ENCODE measurements at regions not wholly inside any gene's neighbourhood (a gene's known extent, or its start where the extent isn't known, plus 50 kb on each side); places are given as distances from the start of the nearest gene placed in this dataset.
"Not testable (repeated sequence)": the region's sequence is repeated elsewhere in the genome, so short reads cannot be mapped to it uniquely, and the experiment has no call there.

GRCh38 chr2:12010059-12010458, 263.6 kb downstream of the LPIN1 start:
- H3K27me3 ChIP-seq (ENCODE audit: insufficient read depth, low read length), result no peaks in the 10 kb centered on the region
- no peaks in the 10 kb centered on the region for H3K36me3 ChIP-seq (ENCODE audit: insufficient read depth, low read length)
- H3K4me1 ChIP-seq (ENCODE audit: insufficient read depth, low read length), result peaks cover 21% of the 10 kb centered on the region
- no peaks in the 10 kb centered on the region for H3K9me3 ChIP-seq (ENCODE audit: low read length)
- no peak overlapping the region for H3K4me3 ChIP-seq (ENCODE audit: low read length)
- H2AFZ ChIP-seq (ENCODE audit: low read depth, low read length), result no peak overlapping the region

- Histone ChIP-seq H3K9me3 (ENCODE audit: low read length) (no peaks in the 10 kb centered on the region), H2AFZ (ENCODE audit: low read depth, low read length) (no peak overlapping the region), H3K27me3 (ENCODE audit: insufficient read depth, low read length) (no peaks in the 10 kb centered on the region), H3K36me3 (ENCODE audit: insufficient read depth, low read length) (no peaks in the 10 kb centered on the region), H3K4me3 (ENCODE audit: low read length) (no peak overlapping the region), H3K4me1 (ENCODE audit: insufficient read depth, low read length) (peaks cover 21% of the 10 kb centered on the region)
These were observed 264.3 kb downstream of the LPIN1 start for GRCh38 chr2:12010779-12011178.

- no peak overlapping the region for H3K4me3 ChIP-seq (ENCODE audit: low read length)
- H3K9me3 ChIP-seq (ENCODE audit: low read length), result no peaks in the 10 kb centered on the region
- H2AFZ ChIP-seq (ENCODE audit: low read depth, low read length), result no peak overlapping the region
- no peaks in the 10 kb centered on the region for H3K4me1 ChIP-seq (ENCODE audit: insufficient read depth, low read length)
- no peaks in the 10 kb centered on the region for H3K36me3 ChIP-seq (ENCODE audit: insufficient read depth, low read length)
- H3K27me3 ChIP-seq (ENCODE audit: insufficient read depth, low read length), result no peaks in the 10 kb centered on the region
These were observed 267.9 kb downstream of the LPIN1 start for GRCh38 chr2:12014088-12014960.

- Histone ChIP-seq H3K4me3 (ENCODE audit: low read length) (no peak overlapping the region), H3K27me3 (ENCODE audit: insufficient read depth, low read length) (no peaks in the 10 kb centered on the region), H3K9me3 (ENCODE audit: low read length) (peaks cover 12% of the 10 kb centered on the region), H3K36me3 (ENCODE audit: insufficient read depth, low read length) (no peaks in the 10 kb centered on the region), H2AFZ (ENCODE audit: low read depth, low read length) (no peak overlapping the region), H3K4me1 (ENCODE audit: insufficient read depth, low read length) (no peaks in the 10 kb centered on the region)
These were observed 271.2 kb downstream of the LPIN1 start for GRCh38 chr2:12017499-12018157.

- not testable (repeated sequence) for H3K27me3 ChIP-seq (ENCODE audit: insufficient read depth, low read length); H2AFZ ChIP-seq (ENCODE audit: low read depth, low read length); H3K36me3 ChIP-seq (ENCODE audit: insufficient read depth, low read length); H3K4me3 ChIP-seq (ENCODE audit: low read length); H3K4me1 ChIP-seq (ENCODE audit: insufficient read depth, low read length)
- peaks cover 14% of the 10 kb centered on the region for H3K9me3 ChIP-seq (ENCODE audit: low read length)
These were observed 272.3 kb downstream of the LPIN1 start for GRCh38 chr2:12018726-12019125.

GRCh38 chr2:12020833-12021469, 274.5 kb downstream of the LPIN1 start:
- H2AFZ ChIP-seq (ENCODE audit: low read depth, low read length), result no peak overlapping the region
- no peaks in the 10 kb centered on the region for H3K36me3 ChIP-seq (ENCODE audit: insufficient read depth, low read length)
- H3K4me3 ChIP-seq (ENCODE audit: low read length), result no peak overlapping the region
- H3K9me3 ChIP-seq (ENCODE audit: low read length), result peaks cover 14% of the 10 kb centered on the region
- no peaks in the 10 kb centered on the region for H3K4me1 ChIP-seq (ENCODE audit: insufficient read depth, low read length)
- H3K27me3 ChIP-seq (ENCODE audit: insufficient read depth, low read length), result no peaks in the 10 kb centered on the region

- H2AFZ ChIP-seq (ENCODE audit: low read depth, low read length); H3K4me3 ChIP-seq (ENCODE audit: low read length); H3K27me3 ChIP-seq (ENCODE audit: insufficient read depth, low read length); H3K4me1 ChIP-seq (ENCODE audit: insufficient read depth, low read length); H3K36me3 ChIP-seq (ENCODE audit: insufficient read depth, low read length): not testable (repeated sequence)
- peaks cover 14% of the 10 kb centered on the region for H3K9me3 ChIP-seq (ENCODE audit: low read length)
These were observed 277.9 kb downstream of the LPIN1 start for GRCh38 chr2:12024197-12024907.

- Histone ChIP-seq H3K4me1 (ENCODE audit: insufficient read depth, low read length) (peaks cover 4% of the 10 kb centered on the region), H3K4me3 (ENCODE audit: low read length) (no peak overlapping the region), H3K9me3 (ENCODE audit: low read length) (peaks cover 4% of the 10 kb centered on the region), H3K27me3 (ENCODE audit: insufficient read depth, low read length) (no peaks in the 10 kb centered on the region), H2AFZ (ENCODE audit: low read depth, low read length) (no peak overlapping the region), H3K36me3 (ENCODE audit: insufficient read depth, low read length) (no peaks in the 10 kb centered on the region)
These were observed 280.7 kb downstream of the LPIN1 start for GRCh38 chr2:12027136-12027535.

GRCh38 chr2:12031866-12032265, 285.4 kb downstream of the LPIN1 start:
- Histone ChIP-seq H3K27me3 (ENCODE audit: insufficient read depth, low read length) (no peaks in the 10 kb centered on the region), H3K9me3 (ENCODE audit: low read length) (no peaks in the 10 kb centered on the region), H3K36me3 (ENCODE audit: insufficient read depth, low read length) (no peaks in the 10 kb centered on the region), H3K4me1 (ENCODE audit: insufficient read depth, low read length) (peaks cover 4% of the 10 kb centered on the region), H3K4me3 (ENCODE audit: low read length) (no peak overlapping the region), H2AFZ (ENCODE audit: low read depth, low read length) (no peak overlapping the region)

GRCh38 chr2:12032398-12032797, 286.0 kb downstream of the LPIN1 start:
- H2AFZ ChIP-seq (ENCODE audit: low read depth, low read length), result no peak overlapping the region

GRCh38 chr2:12032975-12033374, 286.5 kb downstream of the LPIN1 start:
- no peaks in the 10 kb centered on the region for H3K36me3 ChIP-seq (ENCODE audit: insufficient read depth, low read length)
- H3K27me3 ChIP-seq (ENCODE audit: insufficient read depth, low read length), result no peaks in the 10 kb centered on the region
- no peak overlapping the region for H2AFZ ChIP-seq (ENCODE audit: low read depth, low read length)
- H3K9me3 ChIP-seq (ENCODE audit: low read length), result peaks cover 3% of the 10 kb centered on the region
- peaks cover 4% of the 10 kb centered on the region for H3K4me1 ChIP-seq (ENCODE audit: insufficient read depth, low read length)
- no peak overlapping the region for H3K4me3 ChIP-seq (ENCODE audit: low read length)

More at GRCh38 chr2:12032398-12032797, 286.0 kb downstream of the LPIN1 start:
- H3K4me3 ChIP-seq (ENCODE audit: low read length), result no peak overlapping the region
- no peaks in the 10 kb centered on the region for H3K36me3 ChIP-seq (ENCODE audit: insufficient read depth, low read length)
- peaks cover 4% of the 10 kb centered on the region for H3K4me1 ChIP-seq (ENCODE audit: insufficient read depth, low read length)
- no peaks in the 10 kb centered on the region for H3K9me3 ChIP-seq (ENCODE audit: low read length)
- no peaks in the 10 kb centered on the region for H3K27me3 ChIP-seq (ENCODE audit: insufficient read depth, low read length)

- Histone ChIP-seq H3K27me3 (ENCODE audit: insufficient read depth, low read length) (no peaks in the 10 kb centered on the region), H2AFZ (ENCODE audit: low read depth, low read length) (no peak overlapping the region), H3K36me3 (ENCODE audit: insufficient read depth, low read length) (no peaks in the 10 kb centered on the region), H3K4me3 (ENCODE audit: low read length) (no peak overlapping the region), H3K4me1 (ENCODE audit: insufficient read depth, low read length) (peaks cover 4% of the 10 kb centered on the region), H3K9me3 (ENCODE audit: low read length) (peaks cover 3% of the 10 kb centered on the region)
These were observed 287.1 kb downstream of the LPIN1 start for GRCh38 chr2:12033494-12033893.

GRCh38 chr2:12034382-12034781, 287.9 kb downstream of the LPIN1 start:
- Histone ChIP-seq H3K4me3 (ENCODE audit: low read length) (no peak overlapping the region), H3K36me3 (ENCODE audit: insufficient read depth, low read length) (no peaks in the 10 kb centered on the region), H2AFZ (ENCODE audit: low read depth, low read length) (no peak overlapping the region), H3K27me3 (ENCODE audit: insufficient read depth, low read length) (no peaks in the 10 kb centered on the region), H3K4me1 (ENCODE audit: insufficient read depth, low read length) (peaks cover 4% of the 10 kb centered on the region), H3K9me3 (ENCODE audit: low read length) (peaks cover 8% of the 10 kb centered on the region)
